SK-N-MC (cell line): ENCODE measurements at regions not wholly inside any gene's neighbourhood (a gene's known extent, or its start where the extent isn't known, plus 50 kb on each side); places are given as distances from the start of the nearest gene placed in this dataset.

Experiments used
- EZH2 ChIP-seq: fragments of 200-600 bp; sonication (generic); IDR thresholded peaks from one replicate; pipeline ENCODE4 v1.6.1; 2017; ENCODE audit warnings: antibody characterized with exemption
- POLR2AphosphoS5 ChIP-seq: IDR thresholded peaks from 2 replicates; pipeline ENCODE4 v1.6.1; 2012; ENCODE audit warnings: mild to moderate bottlenecking, low read depth, low read length, borderline replicate concordance

- TF ChIP-seq POLR2AphosphoS5 = no peak
- TF ChIP-seq EZH2 = no peak
Measured at GRCh38 chr7:93817526-93817925, 73.0 kb downstream of the TFPI2 start.
